Ishikawa (cell line): ENCODE measurements at regions not wholly inside any gene's neighbourhood (a gene's known extent, or its start where the extent isn't known, plus 50 kb on each side); places are given as distances from the start of the nearest gene placed in this dataset.

Experiments used
- CEBPB ChIP-seq: IDR thresholded peaks from 2 replicates; pipeline ENCODE4 v1.6.1; 2012
- CREB1 ChIP-seq: IDR thresholded peaks from 2 replicates; pipeline ENCODE4 v1.6.1; 2012; ENCODE audit warnings: low read depth
- EGR1 ChIP-seq: IDR thresholded peaks from 2 replicates; pipeline ENCODE4 v1.6.1; 2012
- EP300 ChIP-seq: IDR thresholded peaks from 2 replicates; pipeline ENCODE4 v1.6.1; 2012; ENCODE audit warnings: borderline replicate concordance
- FOXM1 ChIP-seq: IDR thresholded peaks from 2 replicates; pipeline ENCODE4 v1.6.1; 2012; ENCODE audit warnings: low read depth, borderline replicate concordance
- NFIC ChIP-seq: IDR thresholded peaks from 2 replicates; pipeline ENCODE4 v1.6.1; 2012
- RAD21 ChIP-seq: IDR thresholded peaks from 2 replicates; pipeline ENCODE4 v1.6.1; 2012; ENCODE audit warnings: low read depth
- TAF1 ChIP-seq: IDR thresholded peaks from 2 replicates; pipeline ENCODE4 v1.6.1; 2012; ENCODE audit warnings: low read depth, mild to moderate bottlenecking
- TCF12 ChIP-seq: IDR thresholded peaks from 2 replicates; pipeline ENCODE4 v1.6.1; 2012; ENCODE audit warnings: low read depth
- TEAD4 ChIP-seq: IDR thresholded peaks from 2 replicates; pipeline ENCODE4 v1.6.1; 2012
- YY1 ChIP-seq: IDR thresholded peaks from 2 replicates; pipeline ENCODE4 v1.6.1; 2012; ENCODE audit warnings: low read depth
- ZBTB7A ChIP-seq: IDR thresholded peaks from 2 replicates; pipeline ENCODE4 v1.6.1; 2012; ENCODE audit warnings: low read depth
- TF ChIP-seq, protein P1 (sequence below): IDR thresholded peaks from 2 replicates; pipeline ENCODE4 v1.6.1; 2012
- TF ChIP-seq, protein P2 (sequence below): IDR thresholded peaks from 2 replicates; pipeline ENCODE4 v1.6.1; 2012; ENCODE audit warnings: low read depth, mild to moderate bottlenecking
- TF ChIP-seq, protein P3 (sequence below): IDR thresholded peaks from 2 replicates; pipeline ENCODE4 v1.6.1; 2012

DNA sequence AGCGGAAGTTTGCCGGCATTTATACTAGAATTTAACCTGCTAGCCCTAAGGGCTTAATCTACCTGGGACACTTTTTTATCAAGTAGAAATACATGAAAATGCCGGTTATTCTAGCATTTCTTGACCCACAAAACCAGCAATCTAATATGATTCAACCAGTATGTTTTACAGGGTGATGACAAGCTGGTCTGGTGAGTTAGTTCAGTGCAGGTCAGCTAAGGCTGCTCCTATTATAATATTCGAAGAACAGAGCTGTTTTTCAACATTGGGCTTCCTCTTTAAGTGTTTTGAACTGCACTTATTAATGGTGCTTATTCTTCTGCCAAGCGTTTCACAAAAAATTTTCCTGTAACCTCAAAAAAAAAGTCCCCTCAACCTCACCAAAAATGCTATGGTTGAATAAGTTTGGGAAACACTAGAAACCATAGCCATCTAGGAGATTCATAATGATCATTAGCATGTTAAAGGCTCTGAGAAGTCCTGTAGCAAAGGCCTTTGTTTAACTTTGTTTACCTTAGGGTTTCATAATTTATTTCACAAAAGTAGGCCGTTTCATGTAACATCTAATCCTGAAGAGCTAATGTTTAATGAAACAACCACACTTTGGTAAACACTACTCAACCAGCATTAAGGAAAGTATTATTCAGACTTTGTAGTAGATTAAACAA is 526.6 kb downstream of the KLF12 start:
- TF ChIP-seq CREB1: no peak
- no peak for TF ChIP-seq TAF1
- no peak for TF ChIP-seq TCF12
- TF ChIP-seq, protein P1, sequence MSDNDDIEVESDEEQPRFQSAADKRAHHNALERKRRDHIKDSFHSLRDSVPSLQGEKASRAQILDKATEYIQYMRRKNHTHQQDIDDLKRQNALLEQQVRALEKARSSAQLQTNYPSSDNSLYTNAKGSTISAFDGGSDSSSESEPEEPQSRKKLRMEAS: no peak
- no peak for TF ChIP-seq TEAD4
- no peak for TF ChIP-seq ZBTB7A
- no peak for TF ChIP-seq CEBPB
- no peak for TF ChIP-seq EGR1
- TF ChIP-seq EP300: no peak
- no peak for TF ChIP-seq NFIC
- no peak for TF ChIP-seq FOXM1
- TF ChIP-seq, protein P2, sequence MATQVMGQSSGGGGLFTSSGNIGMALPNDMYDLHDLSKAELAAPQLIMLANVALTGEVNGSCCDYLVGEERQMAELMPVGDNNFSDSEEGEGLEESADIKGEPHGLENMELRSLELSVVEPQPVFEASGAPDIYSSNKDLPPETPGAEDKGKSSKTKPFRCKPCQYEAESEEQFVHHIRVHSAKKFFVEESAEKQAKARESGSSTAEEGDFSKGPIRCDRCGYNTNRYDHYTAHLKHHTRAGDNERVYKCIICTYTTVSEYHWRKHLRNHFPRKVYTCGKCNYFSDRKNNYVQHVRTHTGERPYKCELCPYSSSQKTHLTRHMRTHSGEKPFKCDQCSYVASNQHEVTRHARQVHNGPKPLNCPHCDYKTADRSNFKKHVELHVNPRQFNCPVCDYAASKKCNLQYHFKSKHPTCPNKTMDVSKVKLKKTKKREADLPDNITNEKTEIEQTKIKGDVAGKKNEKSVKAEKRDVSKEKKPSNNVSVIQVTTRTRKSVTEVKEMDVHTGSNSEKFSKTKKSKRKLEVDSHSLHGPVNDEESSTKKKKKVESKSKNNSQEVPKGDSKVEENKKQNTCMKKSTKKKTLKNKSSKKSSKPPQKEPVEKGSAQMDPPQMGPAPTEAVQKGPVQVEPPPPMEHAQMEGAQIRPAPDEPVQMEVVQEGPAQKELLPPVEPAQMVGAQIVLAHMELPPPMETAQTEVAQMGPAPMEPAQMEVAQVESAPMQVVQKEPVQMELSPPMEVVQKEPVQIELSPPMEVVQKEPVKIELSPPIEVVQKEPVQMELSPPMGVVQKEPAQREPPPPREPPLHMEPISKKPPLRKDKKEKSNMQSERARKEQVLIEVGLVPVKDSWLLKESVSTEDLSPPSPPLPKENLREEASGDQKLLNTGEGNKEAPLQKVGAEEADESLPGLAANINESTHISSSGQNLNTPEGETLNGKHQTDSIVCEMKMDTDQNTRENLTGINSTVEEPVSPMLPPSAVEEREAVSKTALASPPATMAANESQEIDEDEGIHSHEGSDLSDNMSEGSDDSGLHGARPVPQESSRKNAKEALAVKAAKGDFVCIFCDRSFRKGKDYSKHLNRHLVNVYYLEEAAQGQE: no peak
- TF ChIP-seq, protein P3, sequence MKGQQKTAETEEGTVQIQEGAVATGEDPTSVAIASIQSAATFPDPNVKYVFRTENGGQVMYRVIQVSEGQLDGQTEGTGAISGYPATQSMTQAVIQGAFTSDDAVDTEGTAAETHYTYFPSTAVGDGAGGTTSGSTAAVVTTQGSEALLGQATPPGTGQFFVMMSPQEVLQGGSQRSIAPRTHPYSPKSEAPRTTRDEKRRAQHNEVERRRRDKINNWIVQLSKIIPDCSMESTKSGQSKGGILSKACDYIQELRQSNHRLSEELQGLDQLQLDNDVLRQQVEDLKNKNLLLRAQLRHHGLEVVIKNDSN: no peak
- TF ChIP-seq YY1: no peak
- TF ChIP-seq RAD21: no peak

DNA sequence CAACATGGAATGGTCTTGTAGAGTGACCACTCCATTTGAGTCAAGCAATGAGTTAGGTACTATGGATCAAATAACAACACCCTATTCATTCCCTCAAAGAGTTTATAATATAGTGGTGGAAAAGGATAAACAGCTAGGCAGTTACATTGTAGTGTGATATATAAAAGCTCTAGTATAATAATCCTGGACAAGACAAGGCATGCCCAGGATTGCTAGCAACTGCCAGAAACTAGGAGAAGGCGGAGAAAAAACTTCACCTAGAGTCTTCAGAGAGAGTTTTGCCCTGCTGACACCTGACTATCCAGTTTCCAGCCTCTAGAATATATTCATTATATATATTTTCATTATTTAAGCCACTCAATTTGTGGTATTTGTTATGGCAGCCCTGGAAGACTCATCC is 530.6 kb downstream of the KLF12 start:
- TF ChIP-seq TAF1: no peak
- TF ChIP-seq CREB1: no peak
- TF ChIP-seq CEBPB: no peak
- TF ChIP-seq TEAD4: no peak
- TF ChIP-seq EP300: no peak
- TF ChIP-seq NFIC: no peak
- no peak for TF ChIP-seq TCF12
- no peak for TF ChIP-seq ZBTB7A
- no peak for TF ChIP-seq FOXM1
- no peak for TF ChIP-seq YY1
- TF ChIP-seq RAD21: no peak

DNA sequence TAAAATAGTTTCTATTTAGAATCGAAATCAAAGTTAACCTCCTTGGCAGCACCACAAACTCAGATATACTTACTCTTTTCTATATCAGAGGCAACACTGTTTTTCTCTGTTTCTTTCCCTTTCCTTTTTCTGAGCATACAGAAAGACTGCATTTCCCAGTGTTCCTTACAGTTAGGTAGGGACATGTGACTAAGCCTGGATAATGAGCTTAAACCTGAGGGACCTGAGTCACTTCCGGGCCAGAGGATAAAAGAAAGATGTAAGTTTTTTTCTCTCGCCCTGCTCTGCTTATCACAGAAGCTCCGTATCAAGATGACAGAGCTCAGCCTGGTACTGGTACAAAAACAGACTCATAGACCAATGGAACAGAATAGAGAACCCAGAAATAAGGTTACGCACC is 531.9 kb downstream of the KLF12 start:
- TF ChIP-seq ZBTB7A (no peak), CEBPB (no peak), TAF1 (no peak)
- TF ChIP-seq, protein P3: peak; percentile 61; the same call in 1 of the 2 replicates

DNA sequence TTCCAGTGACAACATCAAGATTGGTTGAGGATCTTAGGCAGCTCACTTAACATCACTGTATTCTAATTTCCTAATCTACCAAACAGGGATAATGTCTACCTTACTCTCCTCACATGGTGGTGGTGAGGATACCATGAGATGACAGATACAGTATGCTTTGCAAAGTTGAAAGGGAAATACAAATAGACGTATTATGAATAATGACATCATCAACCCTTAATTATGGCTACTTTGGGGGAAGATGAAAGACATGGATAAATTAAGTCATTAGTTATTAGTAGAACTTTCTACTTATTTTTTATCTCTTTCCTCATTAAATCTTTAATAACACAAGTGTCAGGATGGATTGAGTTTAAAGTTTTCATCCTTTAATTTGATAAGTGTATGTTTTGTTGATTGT is 532.5 kb downstream of the KLF12 start:
- TF ChIP-seq CREB1 (no peak), TCF12 (no peak), RAD21 (no peak)

DNA sequence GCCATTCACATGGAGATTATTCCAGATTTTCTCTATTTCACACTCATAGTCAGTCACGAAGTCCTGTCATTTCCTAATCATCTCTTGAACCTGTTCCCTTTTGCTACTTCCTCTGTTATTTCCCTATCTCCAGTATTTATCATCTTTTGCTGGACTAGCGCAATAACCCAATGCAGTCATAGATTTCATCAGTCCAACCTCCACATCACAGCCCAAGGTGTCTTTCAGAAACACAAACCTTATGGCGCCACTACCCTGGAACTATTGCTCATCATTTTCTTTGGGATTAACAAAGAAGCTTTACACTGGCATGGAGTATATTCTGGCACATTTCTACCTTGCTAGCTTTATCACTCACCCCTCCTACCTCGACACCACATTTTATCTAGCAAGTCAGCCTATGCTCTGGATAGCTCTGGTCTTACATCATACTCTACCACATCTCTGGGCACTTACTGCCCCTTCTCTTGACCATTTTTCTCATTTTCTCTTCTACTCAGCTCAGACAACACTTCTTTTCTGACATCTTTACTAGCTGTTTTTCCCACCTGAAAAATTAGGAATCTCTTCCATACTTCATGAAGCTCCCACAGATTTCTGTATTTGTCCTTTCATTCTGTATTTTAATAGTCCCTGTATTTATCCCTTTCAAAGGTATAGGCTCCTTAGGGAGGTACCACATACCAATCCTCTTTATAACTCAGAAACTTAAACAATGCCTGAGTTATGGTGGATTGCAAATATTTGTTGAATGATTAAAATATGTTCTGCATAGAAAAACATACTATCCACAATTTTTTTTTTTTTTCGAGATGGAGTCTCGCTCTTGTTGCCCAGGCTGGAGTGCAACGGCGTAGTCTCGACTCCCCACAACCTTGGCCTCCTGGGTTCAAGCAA is 534.7 kb downstream of the KLF12 start:
- TF ChIP-seq, protein P2: no peak
- TF ChIP-seq CREB1 (no peak), ZBTB7A (no peak), EGR1 (no peak), TAF1 (no peak), CEBPB (no peak), YY1 (no peak), RAD21 (no peak), NFIC (no peak)
- TF ChIP-seq, protein P1: no peak

DNA sequence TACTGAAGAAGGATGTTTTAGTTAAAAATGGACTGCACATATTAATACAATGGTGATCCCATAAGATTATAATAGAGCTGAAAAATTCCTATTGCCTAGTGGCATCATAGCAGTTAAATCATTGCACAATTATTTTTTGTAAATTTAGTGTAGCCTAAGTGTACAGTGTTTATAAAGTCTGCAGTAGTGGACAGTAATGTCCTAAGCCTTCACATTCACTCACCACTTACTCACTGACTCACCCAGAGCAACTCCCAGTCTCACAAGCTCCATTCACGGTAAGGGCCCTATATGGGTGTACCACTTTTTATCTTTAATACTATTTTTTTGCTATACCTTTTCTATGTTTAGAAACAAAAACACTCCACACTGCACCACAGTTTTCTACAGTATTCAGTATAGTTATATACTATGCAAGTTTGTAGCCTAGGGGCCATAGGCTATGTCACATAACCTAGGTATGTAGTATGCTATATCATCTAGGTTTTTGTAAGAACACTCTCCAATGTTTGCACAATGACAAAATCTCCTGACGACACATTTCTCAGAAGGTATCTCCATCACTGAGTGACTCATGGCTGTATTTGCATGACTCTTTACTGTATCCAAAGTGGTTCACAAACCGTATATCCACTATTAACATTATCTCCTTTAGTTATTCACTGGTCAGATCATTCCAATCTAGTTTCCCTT is 536.0 kb downstream of the KLF12 start:
- no peak for TF ChIP-seq TAF1
- no peak for TF ChIP-seq NFIC
- TF ChIP-seq FOXM1: no peak
- TF ChIP-seq ZBTB7A: no peak
- no peak for TF ChIP-seq EP300
- TF ChIP-seq RAD21: no peak
- TF ChIP-seq YY1: no peak
- no peak for TF ChIP-seq TCF12
- TF ChIP-seq EGR1: no peak
